H9 (cell line): ENCODE measurements at regions not wholly inside any gene's neighbourhood (a gene's known extent, or its start where the extent isn't known, plus 50 kb on each side); places are given as distances from the start of the nearest gene placed in this dataset.
A peak's percentile ranks its signal among the peaks of the same experiment; 100 is the strongest.

Source experiments
- DNase-seq: peaks from one replicate; pipeline ENCODE4 v3.0.0-alpha.2; 2017
- H2AFZ ChIP-seq: one replicate; pipeline ENCODE4 v1.6.1; 2013; ENCODE audit warnings: mild to moderate bottlenecking, low read length, control low read depth, moderate library complexity
- H2AK5ac ChIP-seq: 2 replicates; pipeline ENCODE4 v1.6.1; 2013; ENCODE audit warnings: low read length, control low read depth, mixed read lengths; ENCODE audit not compliant: insufficient read length
- H2BK120ac ChIP-seq: one replicate; pipeline ENCODE4 v1.6.1; 2013; ENCODE audit warnings: low read depth, mild to moderate bottlenecking, low read length, control low read depth, inconsistent platforms; ENCODE audit not compliant: poor library complexity, severe bottlenecking
- H2BK12ac ChIP-seq: 2 replicates; pipeline ENCODE4 v1.6.1; 2013; ENCODE audit warnings: low read length, control low read depth, mixed read lengths, low read depth; ENCODE audit not compliant: insufficient read length
- H2BK15ac ChIP-seq: 2 replicates; pipeline ENCODE4 v1.6.1; 2013; ENCODE audit warnings: low read depth, low read length, control low read depth
- H2BK20ac ChIP-seq: one replicate; pipeline ENCODE4 v1.6.1; 2013; ENCODE audit warnings: low read depth, mild to moderate bottlenecking, low read length, control low read depth, inconsistent platforms; ENCODE audit not compliant: poor library complexity, severe bottlenecking
- H2BK5ac ChIP-seq: 2 replicates; pipeline ENCODE4 v1.6.1; 2013; ENCODE audit warnings: low read length, control low read depth, mixed read lengths; ENCODE audit not compliant: insufficient read length
- H3K14ac ChIP-seq: 2 replicates; pipeline ENCODE4 v1.6.1; 2013; ENCODE audit warnings: low read length, control low read depth; ENCODE audit not compliant: insufficient read depth
- H3K18ac ChIP-seq: 2 replicates; pipeline ENCODE4 v1.6.1; 2013; ENCODE audit warnings: low read depth, mild to moderate bottlenecking, mixed read lengths, low read length, control low read depth; ENCODE audit not compliant: insufficient read length
- H3K23ac ChIP-seq: 2 replicates; pipeline ENCODE4 v1.6.1; 2013; ENCODE audit warnings: low read length, control low read depth, mixed read lengths, low read depth; ENCODE audit not compliant: insufficient read length
- H3K23me2 ChIP-seq: 2 replicates; pipeline ENCODE4 v1.6.1; 2013; ENCODE audit warnings: low read depth, mild to moderate bottlenecking, mixed read lengths, low read length, control low read depth; ENCODE audit not compliant: insufficient read length, poor library complexity, severe bottlenecking
- H3K27ac ChIP-seq: 2 replicates; pipeline ENCODE4 v1.5.1; 2013; ENCODE audit warnings: low read length, control low read depth, mixed read lengths, low read depth; ENCODE audit not compliant: insufficient read length
- H3K27me3 ChIP-seq: 2 replicates; pipeline ENCODE4 v1.6.1; 2013; ENCODE audit warnings: low read length, control low read depth, inconsistent platforms; ENCODE audit not compliant: insufficient read depth
- H3K4ac ChIP-seq: 2 replicates; pipeline ENCODE4 v1.6.1; 2013; ENCODE audit warnings: low read depth, mild to moderate bottlenecking, control low read depth, inconsistent platforms, low read length, moderate library complexity
- H3K4me1 ChIP-seq: 2 replicates; pipeline ENCODE4 v1.6.1; 2013; ENCODE audit warnings: low read length, control low read depth, inconsistent platforms; ENCODE audit not compliant: insufficient read depth
- H3K4me2 ChIP-seq: 2 replicates; pipeline ENCODE4 v1.6.1; 2013; ENCODE audit warnings: low read length, control low read depth, mixed read lengths; ENCODE audit not compliant: insufficient read length, insufficient read depth
- H3K56ac ChIP-seq: 2 replicates; pipeline ENCODE4 v1.6.1; 2013; ENCODE audit warnings: low read depth, mild to moderate bottlenecking, mixed read lengths, low read length, control low read depth; ENCODE audit not compliant: insufficient read length
- H3K79me1 ChIP-seq: 2 replicates; pipeline ENCODE4 v1.6.1; 2013; ENCODE audit warnings: low read depth, mild to moderate bottlenecking, moderate library complexity, low read length, control low read depth, inconsistent platforms; ENCODE audit not compliant: insufficient read depth, poor library complexity, severe bottlenecking
- H3K79me2 ChIP-seq: 2 replicates; pipeline ENCODE4 v1.6.1; 2013; ENCODE audit warnings: low read length, control low read depth, inconsistent platforms; ENCODE audit not compliant: insufficient read depth
- H3K9ac ChIP-seq: 2 replicates; pipeline ENCODE4 v1.6.1; 2013; ENCODE audit warnings: low read length, control low read depth, mixed read lengths; ENCODE audit not compliant: insufficient read length; ENCODE audit errors: extremely low read depth
- H3K9me3 ChIP-seq: one replicate; pipeline ENCODE4 v1.6.1; 2013; ENCODE audit warnings: low read depth, low read length, inconsistent platforms; ENCODE audit not compliant: control insufficient read depth
- H3T11ph ChIP-seq: one replicate; pipeline ENCODE4 v1.6.1; 2013; ENCODE audit warnings: mild to moderate bottlenecking, low read length, control low read depth, inconsistent platforms
- H4K20me1 ChIP-seq: one replicate; pipeline ENCODE4 v1.6.1; 2013; ENCODE audit not compliant: control insufficient read depth, insufficient read length, insufficient read depth
- H4K5ac ChIP-seq: 2 replicates; pipeline ENCODE4 v1.6.1; 2013; ENCODE audit warnings: low read depth, mild to moderate bottlenecking, mixed read lengths, low read length, control low read depth; ENCODE audit not compliant: insufficient read length
- H4K8ac ChIP-seq: replicated peaks from 2 replicates; pipeline ENCODE4 v1.6.1; 2013; ENCODE audit warnings: low read length, control low read depth, mixed read lengths, low read depth; ENCODE audit not compliant: insufficient read length
- H4K91ac ChIP-seq: 2 replicates; pipeline ENCODE4 v1.6.1; 2013; ENCODE audit warnings: low read depth, mild to moderate bottlenecking, moderate library complexity, mixed read lengths, low read length, control low read depth; ENCODE audit not compliant: insufficient read length
- H3K27ac Mint-ChIP-seq, 3 experiments: 2 replicates in 2 of 3; 3 replicates in 1 of 3; pipeline ENCODE4 v1.8.0; 2020 to 2021; ENCODE audit warnings: mixed read lengths in 3 of 3, mild to moderate bottlenecking in 1 of 3, moderate library complexity in 1 of 3
- H3K27me3 Mint-ChIP-seq: 2 replicates; pipeline ENCODE4 v1.8.0; 2021; ENCODE audit warnings: low read depth, mild to moderate bottlenecking, moderate library complexity, mixed read lengths
- H3K36me3 Mint-ChIP-seq, 3 experiments: 2 replicates in 2 of 3; 3 replicates in 1 of 3; pipeline ENCODE4 v1.8.0; 2020 to 2021; ENCODE audit warnings: low read depth in 3 of 3, mixed read lengths in 3 of 3; ENCODE audit not compliant: insufficient read depth in 1 of 3
- H3K4me1 Mint-ChIP-seq, 2 experiments: 2 replicates each; pipeline ENCODE4 v1.8.0; 2020; ENCODE audit warnings: mixed read lengths in 2 of 2
- H3K4me3 Mint-ChIP-seq, 2 experiments: 2 replicates in 1 of 2; 3 replicates in 1 of 2; pipeline ENCODE4 v1.8.0; 2020 to 2021; ENCODE audit warnings: mild to moderate bottlenecking in 2 of 2, mixed read lengths in 2 of 2, moderate library complexity in 1 of 2
- H3K9me3 Mint-ChIP-seq, 2 experiments: 2 replicates in 1 of 2; 3 replicates in 1 of 2; pipeline ENCODE4 v1.8.0; 2020; ENCODE audit warnings: mild to moderate bottlenecking in 2 of 2, mixed read lengths in 2 of 2, moderate library complexity in 1 of 2
- CTCF ChIP-seq: fragments of 200-600 bp; sonication (generic); conservative IDR thresholded peaks from 3 replicates; pipeline ENCODE4 v1.8.0; 2021; ENCODE audit warnings: antibody characterized with exemption, mild to moderate bottlenecking
- WGBS: extraction: QIAGEN DNeasy Blood & Tissue Kit; methylation state at CpG from one replicate; pipeline ENCODE4 v1.1.7; 2013; ENCODE audit warnings: missing lambda C conversion rate, low lambda C conversion rate, mixed read lengths; ENCODE audit not compliant: insufficient read length; ENCODE audit errors: extremely low coverage; 5-methylcytosine and 5-hydroxymethylcytosine counted together

GRCh38 chr1:81254560-81254959 is 546.2 kb upstream of the ADGRL2 start:
- H2BK120ac ChIP-seq: no peak overlapping the region
- H2BK5ac ChIP-seq: no peak overlapping the region
- no peaks in the 10 kb centered on the region for H3K9me3 ChIP-seq
- Mint-ChIP-seq H3K4me3 (no peak overlapping the region), H3K36me3 (peaks cover 0 to 22% (median 12%) of the 10 kb centered on the region in 3 experiments; a peak in 5 of 7 replicates), H3K27ac (peak overlapping the region in 1 of 3 experiments; percentile 58; a peak in 1 of 7 replicates), H3K9me3 (peaks cover 0 to 2% of the 10 kb centered on the region in 2 experiments; a peak in 1 of 5 replicates), H3K4me1 (peaks cover 44 to 56% of the 10 kb centered on the region in 2 experiments), H3K27me3 (no peaks in the 10 kb centered on the region)
- H3K27ac ChIP-seq: no peak overlapping the region
- no peak overlapping the region for H2AFZ ChIP-seq
- no peak overlapping the region for H4K5ac ChIP-seq
- H3K9ac ChIP-seq: no peak overlapping the region
- H3K4me1 ChIP-seq: peaks cover under 1% of the 10 kb centered on the region; the same call in 1 of the 2 replicates
- H3K18ac ChIP-seq: no peak overlapping the region
- H3K14ac ChIP-seq: no peak overlapping the region
- H3K79me2 ChIP-seq: no peaks in the 10 kb centered on the region
- H3K4ac ChIP-seq: no peak overlapping the region
- H3K56ac ChIP-seq: no peak overlapping the region
- WGBS: no CpG with 5 or more reads among the region's 2 CpGs
- no peak overlapping the region for H2BK15ac ChIP-seq
- no peaks in the 10 kb centered on the region for H3K27me3 ChIP-seq
- peak; percentile 67 for TF ChIP-seq CTCF
- peak; percentile 68 for DNase-seq
- no peak overlapping the region for H2BK20ac ChIP-seq
- H3K23ac ChIP-seq: no peak overlapping the region
- H3T11ph ChIP-seq: no peak overlapping the region
- H4K20me1 ChIP-seq: no peaks in the 10 kb centered on the region
- no peak overlapping the region for H2BK12ac ChIP-seq
- no peak overlapping the region for H4K91ac ChIP-seq
- H2AK5ac ChIP-seq: no peak overlapping the region
- H4K8ac ChIP-seq: no peak overlapping the region
- H3K4me2 ChIP-seq: no peak overlapping the region
- no peaks in the 10 kb centered on the region for H3K79me1 ChIP-seq
- no peaks in the 10 kb centered on the region for H3K23me2 ChIP-seq
